HepG2 (cell line): ENCODE measurements at regions not wholly inside any gene's neighbourhood (a gene's known extent, or its start where the extent isn't known, plus 50 kb on each side); places are given as distances from the start of the nearest gene placed in this dataset.

ENCODE experiments used
- ATAC-seq: fragments of 200-7000 bp; cut with Tn5 transposase; 3 replicates; pipeline ENCODE4 v1.9.1; 2020; ENCODE audit warnings: mild to moderate bottlenecking, moderate library complexity
- BruUV-seq: library from RNA; stranded (reverse); fragments of 400-500 nt; replicated peaks from 2 replicates; lab custom pipeline; 2021; lab: Mats Ljungman, UMichigan
- CTCF ChIA-PET: fragments of 300-600 bp; formaldehyde crosslinking; extraction: SDS; loops from one replicate; lab custom pipeline; 2021; ENCODE audit warnings: low total read pairs, inconsistent platforms, low intra/inter-chr PET ratio; lab: Yijun Ruan, JAX
- POLR2A ChIA-PET: fragments of 350-600 bp; sonication (Branson Sonifier 250); formaldehyde crosslinking; loops from one replicate; lab custom pipeline; 2020; ENCODE audit warnings: antibody characterized with exemption, inconsistent platforms; lab: Yijun Ruan, JAX
- DNase-seq: peaks from one replicate; pipeline ENCODE4 v3.0.0-alpha.2; 2015; ENCODE audit warnings: low spot score
- FAIRE-seq: peaks from 3 replicates; lab custom pipeline; 2011; peaks lifted over from hg19 to GRCh38; lab: Jason Lieb, UNC
- H2AFZ ChIP-seq: one replicate; pipeline ENCODE4 v1.6.1; 2011; ENCODE audit warnings: low read length, inconsistent platforms
- H3K27ac ChIP-seq: fragments of 300-600 bp; 3 replicates; pipeline ENCODE4 v1.8.0; 2011; ENCODE audit warnings: mixed run types, mild to moderate bottlenecking, mixed read lengths, low read length, inconsistent platforms; ENCODE audit not compliant: insufficient read depth; ENCODE audit errors: extremely low read length
- H3K27me3 ChIP-seq, 2 experiments: fragments of 200-600 bp in 1 of 2; 2 replicates in 1 of 2; 3 replicates in 1 of 2; pipeline versions ENCODE4 v1.6.0 to v1.8.0; 2011; ENCODE audit warnings: low read length in 2 of 2, mild to moderate bottlenecking in 2 of 2, moderate library complexity in 2 of 2, inconsistent platforms in 1 of 2; ENCODE audit not compliant: insufficient read depth in 2 of 2, control insufficient read depth in 1 of 2
- H3K36me3 ChIP-seq, 2 experiments: fragments of 200-600 bp in 1 of 2; replicated peaks in 1 of 2; 2 replicates in 1 of 2; 3 replicates in 1 of 2; pipeline versions ENCODE4 v1.5.1 to v1.8.0; 2011; ENCODE audit warnings: low read length in 2 of 2, inconsistent platforms in 1 of 2; ENCODE audit not compliant: insufficient read depth in 2 of 2, control insufficient read depth in 1 of 2
- H3K4me1 ChIP-seq: 2 replicates; pipeline ENCODE4 v1.5.1; 2012; ENCODE audit warnings: low read length, inconsistent platforms; ENCODE audit not compliant: insufficient read depth
- H3K4me2 ChIP-seq: 2 replicates; pipeline ENCODE4 v1.6.0; 2011; ENCODE audit warnings: low read depth, low read length, inconsistent platforms
- H3K4me3 ChIP-seq, 3 experiments: fragments of 200-600 bp in 1 of 3; sonication (generic), shearing (Covaris generic) in 1 of 3; replicated peaks in 1 of 3; 2 replicates each; pipeline ENCODE4 v1.5.1; 2011 to 2016; ENCODE audit warnings: low read length in 3 of 3, inconsistent platforms in 2 of 3, low read depth in 2 of 3, mild to moderate bottlenecking in 2 of 3, control low read depth in 1 of 3, mixed read lengths in 1 of 3; ENCODE audit not compliant: insufficient read depth in 1 of 3
- H3K79me2 ChIP-seq: one replicate; pipeline ENCODE4 v1.6.1; 2011; ENCODE audit warnings: low read length, inconsistent platforms; ENCODE audit not compliant: insufficient read depth
- H3K9ac ChIP-seq: 2 replicates; pipeline ENCODE4 v1.6.0; 2011; ENCODE audit warnings: mild to moderate bottlenecking, low read depth, low read length, inconsistent platforms; ENCODE audit not compliant: insufficient read depth
- H3K9me3 ChIP-seq: 2 replicates; pipeline ENCODE4 v1.5.1; 2012; ENCODE audit warnings: mild to moderate bottlenecking, low read length
- H4K20me1 ChIP-seq: 2 replicates; pipeline ENCODE4 v1.6.0; 2011; ENCODE audit warnings: inconsistent platforms, mild to moderate bottlenecking, low read length, moderate library complexity; ENCODE audit not compliant: insufficient read depth
- BRD4 ChIP-seq: sonication (generic); formaldehyde crosslinking; IDR thresholded peaks from 2 replicates; pipeline ENCODE4 v1.4.0; 2020; ENCODE audit warnings: missing genetic modification reagents
- CEBPB ChIP-seq: IDR thresholded peaks from 2 replicates; pipeline ENCODE4 v1.6.1; 2011; ENCODE audit warnings: low read depth, low read length, improper control_type of control experiment, borderline replicate concordance
- GZF1 ChIP-seq: sonication (generic); formaldehyde crosslinking; IDR thresholded peaks from 2 replicates; pipeline ENCODE4 v1.5.1; 2020; ENCODE audit warnings: mild to moderate bottlenecking, missing genetic modification reagents
- HIVEP1 ChIP-seq: sonication (generic); formaldehyde crosslinking; IDR thresholded peaks from 2 replicates; pipeline ENCODE4 v1.4.0; 2020; ENCODE audit warnings: mild to moderate bottlenecking, missing genetic modification reagents
- NRL ChIP-seq: sonication (generic); formaldehyde crosslinking; IDR thresholded peaks from 2 replicates; pipeline ENCODE4 v1.5.0; 2020; ENCODE audit warnings: missing genetic modification reagents, mild to moderate bottlenecking, moderate library complexity, borderline replicate concordance
- XBP1 ChIP-seq: sonication (generic); formaldehyde crosslinking; IDR thresholded peaks from 2 replicates; pipeline ENCODE4 v1.5.0; 2020; ENCODE audit warnings: missing genetic modification reagents
- XRCC5 ChIP-seq: fragments of 200-400 bp; formaldehyde crosslinking; optimal IDR thresholded peaks from 2 replicates; pipeline ENCODE3; 2017; ENCODE audit warnings: mild to moderate bottlenecking, low read length
- ZNF383 ChIP-seq: sonication (generic); formaldehyde crosslinking; IDR thresholded peaks from 2 replicates; pipeline ENCODE4 v1.4.0; 2020; ENCODE audit warnings: missing genetic modification reagents, mild to moderate bottlenecking, borderline replicate concordance
- ZNF724P ChIP-seq: sonication (generic); formaldehyde crosslinking; IDR thresholded peaks from 2 replicates; pipeline ENCODE4 v1.8.0; 2022; ENCODE audit warnings: missing genetic modification reagents, borderline replicate concordance
- ZNF772 ChIP-seq: sonication (generic); formaldehyde crosslinking; IDR thresholded peaks from 2 replicates; pipeline ENCODE4 v1.5.0; 2020; ENCODE audit warnings: mild to moderate bottlenecking, missing genetic modification reagents
- ZSCAN30 ChIP-seq: sonication (generic); formaldehyde crosslinking; IDR thresholded peaks from 2 replicates; pipeline ENCODE4 v1.5.0; 2020; ENCODE audit warnings: mild to moderate bottlenecking, missing genetic modification reagents
- WGBS: methylation state at CpG from one replicate; pipeline ENCODE4 v1.1.6; 2017; ENCODE audit warnings: low lambda C conversion rate; 5-methylcytosine and 5-hydroxymethylcytosine counted together
- in situ Hi-C: cut with HindIII; loops from 2 replicates; pipeline ENCODE4 v1.10.0; 2017; ENCODE audit warnings: low pct_unique_long_range_greater_than_20kb; ENCODE audit not compliant: extremely low pct_ligation_motif_present
- intact Hi-C: fragments of 100-400 bp; cut with micrococcal nuclease; formaldehyde crosslinking; loops from one replicate; pipeline ENCODE4 v1.10.0; 2022; ENCODE audit not compliant: unreplicated experiment
- TF ChIP-seq, protein P1 (sequence below): sonication (generic); formaldehyde crosslinking; IDR thresholded peaks from 2 replicates; pipeline ENCODE4 v1.8.0; 2022; ENCODE audit warnings: mild to moderate bottlenecking, missing genetic modification reagents, borderline replicate concordance
- TF ChIP-seq, protein P2 (sequence below): sonication (generic); formaldehyde crosslinking; IDR thresholded peaks from 2 replicates; pipeline ENCODE4 v1.4.0; 2020; ENCODE audit warnings: missing genetic modification reagents
- TF ChIP-seq, protein P3 (sequence below): sonication (generic); formaldehyde crosslinking; IDR thresholded peaks from 2 replicates; pipeline ENCODE4 v1.5.0; 2020; ENCODE audit warnings: mild to moderate bottlenecking, low read depth, missing genetic modification reagents, borderline replicate concordance

DNA sequence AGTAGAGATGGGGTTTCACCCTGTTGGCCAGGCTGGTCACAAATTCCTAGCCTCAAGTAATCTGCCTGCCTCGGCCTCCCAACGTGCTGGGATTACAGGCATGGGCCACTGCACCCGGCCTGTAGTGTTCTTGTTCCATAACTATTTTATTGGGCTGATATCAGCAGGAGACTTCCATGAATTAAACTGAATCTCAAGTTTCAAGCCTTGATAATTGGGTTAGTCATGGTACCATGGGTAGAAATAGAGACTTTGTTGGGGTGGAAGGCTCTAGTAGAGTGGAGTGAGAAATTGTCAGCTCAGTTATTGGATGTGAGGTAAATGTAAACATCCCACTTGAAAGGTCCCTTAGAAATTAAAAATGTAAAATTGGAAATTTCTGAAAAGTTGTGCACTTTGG is 419.1 kb downstream of the ADGRL2 start:
- peaks cover 72% of the 10 kb centered on the region for H3K9me3 ChIP-seq
- ChIA-PET CTCF (no interaction called here), POLR2A (no interaction called here)
- H4K20me1 ChIP-seq = no peaks in the 10 kb centered on the region
- no peaks in the 10 kb centered on the region for H3K4me1 ChIP-seq
- ATAC-seq = no peak
- no peak overlapping the region for H3K9ac ChIP-seq
- no peaks in the 10 kb centered on the region for H3K36me3 ChIP-seq
- H2AFZ ChIP-seq = no peak overlapping the region
- no peak for DNase-seq
- whole genome bisulfite sequencing = 0% methylated on average over 3 of the region's 3 CpGs
- H3K79me2 ChIP-seq = no peaks in the 10 kb centered on the region
- FAIRE-seq = no peak
- H3K4me3 ChIP-seq = no peak overlapping the region
- no peak overlapping the region for H3K4me2 ChIP-seq
- intact Hi-C loops (no loop called here), in situ Hi-C loops (no loop called here)
- H3K27me3 ChIP-seq = no peaks in the 10 kb centered on the region; a peak in 1 of 5 replicates
- H3K27ac ChIP-seq = no peak overlapping the region
- no TSS peak for BruUV-seq
- TF ChIP-seq, protein P1, sequence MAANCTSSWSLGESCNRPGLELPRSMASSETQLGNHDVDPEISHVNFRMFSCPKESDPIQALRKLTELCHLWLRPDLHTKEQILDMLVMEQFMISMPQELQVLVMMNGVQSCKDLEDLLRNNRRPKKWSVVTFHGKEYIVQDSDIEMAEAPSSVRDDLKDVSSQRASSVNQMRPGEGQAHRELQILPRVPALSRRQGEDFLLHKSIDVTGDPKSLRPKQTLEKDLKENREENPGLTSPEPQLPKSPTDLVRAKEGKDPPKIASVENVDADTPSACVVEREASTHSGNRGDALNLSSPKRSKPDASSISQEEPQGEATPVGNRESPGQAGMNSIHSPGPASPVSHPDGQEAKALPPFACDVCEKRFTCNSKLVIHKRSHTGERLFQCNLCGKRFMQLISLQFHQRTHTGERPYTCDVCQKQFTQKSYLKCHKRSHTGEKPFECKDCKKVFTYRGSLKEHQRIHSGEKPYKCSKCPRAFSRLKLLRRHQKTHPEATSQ = no peak
- TF ChIP-seq ZNF724P (CRISPR knock-in tag) (no peak), ZSCAN30 (CRISPR knock-in tag) (no peak), NRL (CRISPR knock-in tag) (no peak), ZNF772 (CRISPR knock-in tag) (no peak)
- TF ChIP-seq, protein P2, sequence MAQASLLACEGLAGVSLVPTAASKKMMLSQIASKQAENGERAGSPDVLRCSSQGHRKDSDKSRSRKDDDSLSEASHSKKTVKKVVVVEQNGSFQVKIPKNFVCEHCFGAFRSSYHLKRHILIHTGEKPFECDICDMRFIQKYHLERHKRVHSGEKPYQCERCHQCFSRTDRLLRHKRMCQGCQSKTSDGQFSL = no peak

DNA sequence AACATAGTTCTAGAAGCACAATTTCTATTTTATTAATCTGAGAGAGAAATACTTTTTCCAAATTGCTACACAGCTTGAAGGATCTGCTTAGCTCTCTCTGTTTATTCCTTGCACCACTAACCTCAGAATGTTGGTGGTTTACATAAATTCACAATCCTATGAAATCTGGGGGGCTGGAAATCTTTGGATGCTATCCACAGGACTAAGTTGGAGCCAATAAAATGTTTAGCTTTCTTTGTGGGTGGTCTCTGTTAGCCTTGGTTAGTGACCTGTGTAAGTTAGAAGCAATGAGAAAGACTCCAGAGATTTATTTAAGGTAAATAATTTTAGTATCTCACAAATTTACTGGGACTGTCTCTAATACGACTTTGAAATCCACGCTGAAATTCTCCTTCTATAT is 418.1 kb downstream of the ADGRL2 start:
- H3K9me3 ChIP-seq = peaks cover 72% of the 10 kb centered on the region
- ATAC-seq (no peak), DNase-seq (no peak), FAIRE-seq (no peak)
- in situ Hi-C loops (no loop called here), intact Hi-C loops (no loop called here)
- WGBS = 5% methylated on average over 2 of the region's 2 CpGs
- no peak overlapping the region for H2AFZ ChIP-seq
- no peak overlapping the region for H3K9ac ChIP-seq
- no peaks in the 10 kb centered on the region; a peak in 1 of 5 replicates for H3K27me3 ChIP-seq
- no peaks in the 10 kb centered on the region for H3K36me3 ChIP-seq
- H3K79me2 ChIP-seq = no peaks in the 10 kb centered on the region
- H4K20me1 ChIP-seq = no peaks in the 10 kb centered on the region
- POLR2A ChIA-PET = no interaction called here
- H3K27ac ChIP-seq = no peak overlapping the region
- no TSS peak for BruUV-seq
- no peaks in the 10 kb centered on the region for H3K4me1 ChIP-seq
- CTCF ChIA-PET = no interaction called here
- no peak overlapping the region for H3K4me3 ChIP-seq
- TF ChIP-seq GZF1 (no peak), CEBPB (no peak), XBP1 (no peak), BRD4 (CRISPR knock-in tag) (no peak), XRCC5 (no peak), HIVEP1 (CRISPR knock-in tag) (no peak), ZNF383 (no peak)
- TF ChIP-seq, protein P3, sequence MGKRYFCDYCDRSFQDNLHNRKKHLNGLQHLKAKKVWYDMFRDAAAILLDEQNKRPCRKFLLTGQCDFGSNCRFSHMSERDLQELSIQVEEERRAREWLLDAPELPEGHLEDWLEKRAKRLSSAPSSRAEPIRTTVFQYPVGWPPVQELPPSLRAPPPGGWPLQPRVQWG (CRISPR knock-in tag) = no peak
- no peak overlapping the region for H3K4me2 ChIP-seq
